ENCODE measurements at regions not wholly inside any gene's neighbourhood (a gene's known extent, or its start where the extent isn't known, plus 50 kb on each side); places are given as distances from the start of the nearest gene placed in this dataset.

- DNase-seq = no peak
These were observed 92.8 kb upstream of the PPP2R5A start for GRCh38 chr1:212192261-212192998.

GRCh38 chr1:212196355-212196754 is 88.9 kb upstream of the PPP2R5A start:
- no peak for DNase-seq

- DNase-seq = no peak
These were observed 83.7 kb upstream of the PPP2R5A start for GRCh38 chr1:212201461-212201860.

GRCh38 chr1:212203630-212204029 is 81.6 kb upstream of the PPP2R5A start:
- no peak for DNase-seq

GRCh38 chr1:212205006-212205405 is 80.2 kb upstream of the PPP2R5A start:
- DNase-seq = no peak

GRCh38 chr1:212205843-212206242 is 79.4 kb upstream of the PPP2R5A start:
- no peak for DNase-seq

- DNase-seq = no peak
These were observed 78.1 kb upstream of the PPP2R5A start for GRCh38 chr1:212207118-212207517.

GRCh38 chr1:212207822-212208520 is 77.2 kb upstream of the PPP2R5A start:
- no peak for DNase-seq

GRCh38 chr1:212208978-212209644 is 76.1 kb upstream of the PPP2R5A start:
- DNase-seq = no peak

- DNase-seq = no peak
These were observed 73.8 kb upstream of the PPP2R5A start for GRCh38 chr1:212211371-212211770.

- no peak for DNase-seq
These were observed 72.9 kb upstream of the PPP2R5A start for GRCh38 chr1:212212343-212212742.

GRCh38 chr1:212212906-212213305 is 72.3 kb upstream of the PPP2R5A start:
- DNase-seq = no peak

- DNase-seq = no peak
These were observed 71.4 kb upstream of the PPP2R5A start for GRCh38 chr1:212213784-212214183.

- DNase-seq = no peak
These were observed 70.9 kb upstream of the PPP2R5A start for GRCh38 chr1:212214325-212214724.

- DNase-seq = no peak
These were observed 69.3 kb upstream of the PPP2R5A start for GRCh38 chr1:212215910-212216309.

GRCh38 chr1:212217633-212218032 is 67.6 kb upstream of the PPP2R5A start:
- DNase-seq = no peak

- no peak for DNase-seq
These were observed 67.1 kb upstream of the PPP2R5A start for GRCh38 chr1:212218065-212218464.

GRCh38 chr1:212218911-212219310 is 66.3 kb upstream of the PPP2R5A start:
- peak; percentile 71 for DNase-seq

GRCh38 chr1:212219679-212220463 is 65.3 kb upstream of the PPP2R5A start:
- DNase-seq = no peak

- DNase-seq = no peak
These were observed 63.4 kb upstream of the PPP2R5A start for GRCh38 chr1:212221801-212222200.

- no peak for DNase-seq
These were observed 61.1 kb upstream of the PPP2R5A start for GRCh38 chr1:212224102-212224501.

GRCh38 chr1:212225416-212225815 is 59.8 kb upstream of the PPP2R5A start:
- peak; percentile 60 for DNase-seq

- DNase-seq = no peak
These were observed 59.3 kb upstream of the PPP2R5A start for GRCh38 chr1:212225871-212226302.
